Mesendoderm (in vitro differentiated cells): ENCODE measurements at regions not wholly inside any gene's neighbourhood (a gene's known extent, or its start where the extent isn't known, plus 50 kb on each side); places are given as distances from the start of the nearest gene placed in this dataset.
A peak's percentile ranks its signal among the peaks of the same experiment; 100 is the strongest.

ENCODE experiments used
- DNase-seq: peaks from one replicate; pipeline ENCODE4 v3.0.0; 2013
- H2AK5ac ChIP-seq: 2 replicates; pipeline ENCODE4 v1.6.1; 2013; ENCODE audit warnings: low read length, inconsistent platforms
- H2BK120ac ChIP-seq: 2 replicates; pipeline ENCODE4 v1.6.1; 2013; ENCODE audit warnings: low read depth, mild to moderate bottlenecking, low read length, moderate library complexity, mixed read lengths
- H2BK15ac ChIP-seq: replicated peaks from 2 replicates; pipeline ENCODE4 v1.6.1; 2013; ENCODE audit warnings: low read depth, mild to moderate bottlenecking, moderate library complexity
- H2BK5ac ChIP-seq: 2 replicates; pipeline ENCODE4 v1.6.1; 2013; ENCODE audit warnings: low read length, inconsistent platforms
- H3K18ac ChIP-seq: 2 replicates; pipeline ENCODE4 v1.6.1; 2013; ENCODE audit warnings: mild to moderate bottlenecking, low read length, mixed read lengths
- H3K23ac ChIP-seq: one replicate; pipeline ENCODE4 v1.6.1; 2013; ENCODE audit warnings: low read length
- H3K27ac ChIP-seq: 2 replicates; pipeline ENCODE4 v1.5.1; 2013; ENCODE audit warnings: low read depth, mild to moderate bottlenecking, inconsistent platforms, low read length, moderate library complexity
- H3K27me3 ChIP-seq: 2 replicates; pipeline ENCODE4 v1.6.1; 2013; ENCODE audit warnings: low read length, control low read depth, mild to moderate bottlenecking, inconsistent platforms; ENCODE audit not compliant: insufficient read depth, poor library complexity
- H3K36me3 ChIP-seq: 2 replicates; pipeline ENCODE4 v1.6.1; 2013; ENCODE audit warnings: low read length, inconsistent platforms; ENCODE audit not compliant: control insufficient read depth, insufficient read depth
- H3K4ac ChIP-seq: one replicate; pipeline ENCODE4 v1.6.1; 2013; ENCODE audit warnings: low read depth, mild to moderate bottlenecking, low read length, moderate library complexity
- H3K4me1 ChIP-seq: 2 replicates; pipeline ENCODE4 v1.6.1; 2013; ENCODE audit warnings: low read depth, low read length, inconsistent platforms; ENCODE audit not compliant: control insufficient read depth
- H3K4me2 ChIP-seq: 2 replicates; pipeline ENCODE4 v1.6.1; 2013; ENCODE audit warnings: low read length
- H3K4me3 ChIP-seq: 2 replicates; pipeline ENCODE4 v1.5.1; 2013; ENCODE audit warnings: mild to moderate bottlenecking, low read length
- H3K56ac ChIP-seq: one replicate; pipeline ENCODE4 v1.6.1; 2013; ENCODE audit warnings: low read length
- H3K79me1 ChIP-seq: 2 replicates; pipeline ENCODE4 v1.6.1; 2013; ENCODE audit warnings: low read length, inconsistent platforms
- H3K79me2 ChIP-seq: 2 replicates; pipeline ENCODE4 v1.6.1; 2013; ENCODE audit warnings: mild to moderate bottlenecking, low read length; ENCODE audit not compliant: control insufficient read depth, insufficient read depth
- H3K9ac ChIP-seq: 2 replicates; pipeline ENCODE4 v1.6.1; 2013; ENCODE audit warnings: low read length, inconsistent platforms
- H4K5ac ChIP-seq: one replicate; pipeline ENCODE4 v1.6.1; 2013; ENCODE audit warnings: low read length
- H4K8ac ChIP-seq: one replicate; pipeline ENCODE4 v1.6.1; 2013; ENCODE audit warnings: low read depth, mild to moderate bottlenecking, control low read depth, low read length, moderate library complexity
- WGBS: extraction: QIAGEN DNeasy Blood & Tissue Kit; methylation state at CpG from one replicate; pipeline ENCODE4 v1.1.7; 2013; ENCODE audit warnings: low lambda C conversion rate, missing lambda C conversion rate; ENCODE audit not compliant: insufficient coverage; ENCODE audit errors: extremely low coverage; 5-methylcytosine and 5-hydroxymethylcytosine counted together

- WGBS, result no CpG with 5 or more reads among the region's 5 CpGs
- no peaks in the 10 kb centered on the region for H3K79me1 ChIP-seq
- no peak overlapping the region for H2BK15ac ChIP-seq
- no peak overlapping the region for H2BK5ac ChIP-seq
- DNase-seq, result no peak
- no peak overlapping the region for H2AK5ac ChIP-seq
- H4K5ac ChIP-seq, result no peak overlapping the region
- H3K23ac ChIP-seq, result no peak overlapping the region
- H3K4ac ChIP-seq, result no peak overlapping the region
- H3K9ac ChIP-seq, result no peak overlapping the region
- no peaks in the 10 kb centered on the region for H3K27me3 ChIP-seq
- H3K79me2 ChIP-seq, result no peaks in the 10 kb centered on the region
- H3K18ac ChIP-seq, result no peak overlapping the region
- H3K56ac ChIP-seq, result no peak overlapping the region
- no peak overlapping the region for H3K4me2 ChIP-seq
- H3K27ac ChIP-seq, result no peak overlapping the region
- H3K4me3 ChIP-seq, result no peak overlapping the region
- H3K4me1 ChIP-seq, result no peaks in the 10 kb centered on the region
- no peaks in the 10 kb centered on the region for H3K36me3 ChIP-seq
- H4K8ac ChIP-seq, result no peak overlapping the region
- no peak overlapping the region for H2BK120ac ChIP-seq
Observed at GRCh38 chrX:13894888-13895565, 78.1 kb upstream of the GPM6B start.

DNA sequence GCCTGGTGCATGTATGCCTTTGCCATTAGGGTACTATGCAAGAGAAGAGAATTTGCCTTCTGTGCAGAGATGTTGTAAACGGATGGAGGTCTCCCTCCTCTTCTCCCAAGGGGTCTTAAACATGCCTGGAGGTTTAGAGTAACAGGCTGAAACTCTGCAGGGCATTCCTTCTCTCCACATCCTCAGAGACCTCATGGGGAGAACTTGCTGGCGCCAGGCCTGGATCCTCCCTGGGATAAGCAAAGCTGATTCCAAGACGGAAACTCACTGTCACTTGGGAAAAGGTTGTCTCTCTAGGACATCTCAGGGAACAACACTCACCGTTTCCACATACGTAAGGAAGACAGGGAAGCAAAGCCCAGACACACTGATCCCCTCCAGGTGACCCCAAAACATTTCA, 76.9 kb upstream of the GPM6B start:
- H3K79me2 ChIP-seq, result no peaks in the 10 kb centered on the region
- H3K27ac ChIP-seq, result no peak overlapping the region
- H3K4me2 ChIP-seq, result no peak overlapping the region
- H2BK5ac ChIP-seq, result no peak overlapping the region
- no peak overlapping the region for H3K23ac ChIP-seq
- no peak overlapping the region for H2BK120ac ChIP-seq
- H2AK5ac ChIP-seq, result no peak overlapping the region
- no peak overlapping the region for H3K4me3 ChIP-seq
- no peaks in the 10 kb centered on the region for H3K4me1 ChIP-seq
- no peaks in the 10 kb centered on the region for H3K27me3 ChIP-seq
- H3K9ac ChIP-seq, result no peak overlapping the region
- H2BK15ac ChIP-seq, result no peak overlapping the region
- no peak overlapping the region for H3K56ac ChIP-seq
- H4K8ac ChIP-seq, result no peak overlapping the region
- H4K5ac ChIP-seq, result no peak overlapping the region
- peak; percentile 53 for DNase-seq
- no peak overlapping the region for H3K4ac ChIP-seq
- no peaks in the 10 kb centered on the region for H3K36me3 ChIP-seq
- no peaks in the 10 kb centered on the region for H3K79me1 ChIP-seq
- no CpG with 5 or more reads among the region's 5 CpGs for WGBS
- no peak overlapping the region for H3K18ac ChIP-seq

GRCh38 chrX:13892856-13893255, 76.0 kb upstream of the GPM6B start:
- H3K36me3 ChIP-seq, result no peaks in the 10 kb centered on the region
- H4K8ac ChIP-seq, result no peak overlapping the region
- no peaks in the 10 kb centered on the region for H3K79me1 ChIP-seq
- H2AK5ac ChIP-seq, result no peak overlapping the region
- no peak overlapping the region for H3K4ac ChIP-seq
- no peaks in the 10 kb centered on the region for H3K79me2 ChIP-seq
- no peaks in the 10 kb centered on the region for H3K4me1 ChIP-seq
- no CpG with 5 or more reads among the region's 3 CpGs for WGBS
- H2BK15ac ChIP-seq, result no peak overlapping the region
- H3K4me3 ChIP-seq, result no peak overlapping the region
- H3K23ac ChIP-seq, result no peak overlapping the region
- H3K27ac ChIP-seq, result no peak overlapping the region
- H3K4me2 ChIP-seq, result no peak overlapping the region
- no peak overlapping the region for H3K9ac ChIP-seq
- H3K27me3 ChIP-seq, result no peaks in the 10 kb centered on the region
- no peak overlapping the region for H2BK120ac ChIP-seq
- H4K5ac ChIP-seq, result no peak overlapping the region
- H3K56ac ChIP-seq, result no peak overlapping the region
- H2BK5ac ChIP-seq, result no peak overlapping the region
- H3K18ac ChIP-seq, result no peak overlapping the region
- DNase-seq, result no peak

GRCh38 chrX:13891377-13892140, 74.7 kb upstream of the GPM6B start:
- Histone ChIP-seq H4K5ac (no peak overlapping the region), H3K79me2 (no peaks in the 10 kb centered on the region), H3K18ac (no peak overlapping the region), H2BK15ac (no peak overlapping the region), H3K56ac (peak overlapping the region; percentile 38), H3K36me3 (no peaks in the 10 kb centered on the region), H3K27me3 (no peaks in the 10 kb centered on the region), H3K4ac (no peak overlapping the region), H2AK5ac (no peak overlapping the region), H3K4me1 (no peaks in the 10 kb centered on the region), H4K8ac (no peak overlapping the region), H2BK120ac (no peak overlapping the region), H3K27ac (no peak overlapping the region), H2BK5ac (no peak overlapping the region), H3K23ac (no peak overlapping the region), H3K4me2 (no peak overlapping the region), H3K4me3 (no peak overlapping the region), H3K79me1 (no peaks in the 10 kb centered on the region), H3K9ac (no peak overlapping the region)
- WGBS, result no CpG with 5 or more reads among the region's 7 CpGs
- DNase-seq, result no peak

DNA sequence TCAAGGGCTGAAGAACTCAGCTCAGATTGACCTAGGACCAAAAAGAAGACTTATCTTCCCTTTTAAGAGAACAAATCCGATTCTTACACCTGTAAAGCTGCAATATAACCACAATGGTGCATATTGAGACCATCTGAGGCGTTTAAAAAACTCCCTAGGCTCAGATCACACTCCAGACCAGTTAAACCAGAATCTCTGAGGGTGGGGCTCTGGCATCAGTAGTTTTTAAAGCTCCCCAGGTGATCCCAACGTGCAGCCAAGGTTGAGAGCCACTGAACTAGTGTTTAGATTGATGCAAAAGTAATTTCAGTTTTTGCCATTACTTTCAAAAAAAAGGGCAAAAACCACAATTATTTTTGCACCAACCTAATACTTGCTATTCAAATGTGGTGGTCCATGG, 73.9 kb upstream of the GPM6B start:
- no CpG with 5 or more reads among the region's 3 CpGs for WGBS

More for the DNA sequence above, 73.9 kb upstream of the GPM6B start:
- H3K4me2 ChIP-seq, result no peak overlapping the region
- no peak overlapping the region for H3K56ac ChIP-seq
- H3K18ac ChIP-seq, result no peak overlapping the region
- H3K27me3 ChIP-seq, result no peaks in the 10 kb centered on the region
- no peak overlapping the region for H3K4ac ChIP-seq
- no peak overlapping the region for H4K8ac ChIP-seq
- H4K5ac ChIP-seq, result no peak overlapping the region
- no peak for DNase-seq
- H3K4me3 ChIP-seq, result no peak overlapping the region
- H3K27ac ChIP-seq, result no peak overlapping the region
- H2BK15ac ChIP-seq, result no peak overlapping the region
- no peak overlapping the region for H3K23ac ChIP-seq
- no peak overlapping the region for H3K9ac ChIP-seq
- no peaks in the 10 kb centered on the region for H3K4me1 ChIP-seq
- no peaks in the 10 kb centered on the region for H3K79me1 ChIP-seq
- no peaks in the 10 kb centered on the region for H3K79me2 ChIP-seq
- H2BK120ac ChIP-seq, result no peak overlapping the region
- H2AK5ac ChIP-seq, result no peak overlapping the region
- no peaks in the 10 kb centered on the region for H3K36me3 ChIP-seq
- H2BK5ac ChIP-seq, result no peak overlapping the region
